ENCODE measurements at regions not wholly inside any gene's neighbourhood (a gene's known extent, or its start where the extent isn't known, plus 50 kb on each side); places are given as distances from the start of the nearest gene placed in this dataset.

DNA sequence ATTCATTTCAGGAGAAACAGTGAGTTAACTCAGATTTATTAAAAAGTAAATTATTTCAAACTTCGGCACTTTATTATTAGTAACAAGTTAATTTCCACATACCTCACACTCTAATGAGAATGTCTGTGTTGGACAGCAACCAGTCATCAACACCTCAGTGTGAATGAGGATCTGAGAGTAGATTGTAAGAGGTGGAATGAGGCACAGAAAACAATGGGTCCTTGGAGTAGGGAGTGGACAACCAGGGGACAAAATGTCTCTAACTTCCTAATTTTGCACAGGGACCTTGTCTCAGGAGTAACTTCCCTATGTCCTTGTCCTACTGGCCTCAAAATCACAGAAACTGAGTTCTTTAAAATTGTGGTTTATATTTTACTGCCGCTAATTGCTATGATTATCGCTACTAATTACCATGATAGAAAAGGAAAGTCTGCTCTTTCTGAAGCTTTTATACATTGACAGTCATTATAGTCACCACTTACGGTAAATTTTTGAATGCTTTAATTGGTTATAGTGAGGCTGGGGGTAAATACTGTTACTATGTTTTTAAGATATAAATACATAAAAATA, 82.2 kb upstream of the LRPPRC start:
- Mint-ChIP-seq H3K4me3 (no peak overlapping the region), H3K4me1 (no peaks in the 10 kb centered on the region), H3K27me3 (ENCODE audit: low read depth) (no peaks in the 10 kb centered on the region), H3K9me3 (no peaks in the 10 kb centered on the region), H3K36me3 (no peaks in the 10 kb centered on the region), H3K27ac (no peak overlapping the region)
- TF ChIP-seq, protein P1, sequence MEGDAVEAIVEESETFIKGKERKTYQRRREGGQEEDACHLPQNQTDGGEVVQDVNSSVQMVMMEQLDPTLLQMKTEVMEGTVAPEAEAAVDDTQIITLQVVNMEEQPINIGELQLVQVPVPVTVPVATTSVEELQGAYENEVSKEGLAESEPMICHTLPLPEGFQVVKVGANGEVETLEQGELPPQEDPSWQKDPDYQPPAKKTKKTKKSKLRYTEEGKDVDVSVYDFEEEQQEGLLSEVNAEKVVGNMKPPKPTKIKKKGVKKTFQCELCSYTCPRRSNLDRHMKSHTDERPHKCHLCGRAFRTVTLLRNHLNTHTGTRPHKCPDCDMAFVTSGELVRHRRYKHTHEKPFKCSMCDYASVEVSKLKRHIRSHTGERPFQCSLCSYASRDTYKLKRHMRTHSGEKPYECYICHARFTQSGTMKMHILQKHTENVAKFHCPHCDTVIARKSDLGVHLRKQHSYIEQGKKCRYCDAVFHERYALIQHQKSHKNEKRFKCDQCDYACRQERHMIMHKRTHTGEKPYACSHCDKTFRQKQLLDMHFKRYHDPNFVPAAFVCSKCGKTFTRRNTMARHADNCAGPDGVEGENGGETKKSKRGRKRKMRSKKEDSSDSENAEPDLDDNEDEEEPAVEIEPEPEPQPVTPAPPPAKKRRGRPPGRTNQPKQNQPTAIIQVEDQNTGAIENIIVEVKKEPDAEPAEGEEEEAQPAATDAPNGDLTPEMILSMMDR (IDR thresholded peaks at IDR 0.05; ENCODE audit: unreplicated experiment), result no peak
- no peak for DNase-seq (ENCODE audit: low spot score in 2 of 2, unreplicated experiment in 2 of 2)

GRCh38 chr2:44079686-44080085, 83.9 kb upstream of the LRPPRC start:
- H3K36me3 Mint-ChIP-seq, result no peaks in the 10 kb centered on the region
- TF ChIP-seq, protein P1 (IDR thresholded peaks at IDR 0.05; ENCODE audit: unreplicated experiment), result no peak
- H3K27ac Mint-ChIP-seq, result no peak overlapping the region
- no peaks in the 10 kb centered on the region for H3K4me1 Mint-ChIP-seq
- no peaks in the 10 kb centered on the region for H3K9me3 Mint-ChIP-seq
- H3K27me3 Mint-ChIP-seq (ENCODE audit: low read depth), result no peaks in the 10 kb centered on the region
- H3K4me3 Mint-ChIP-seq, result no peak overlapping the region
- DNase-seq (ENCODE audit: low spot score in 2 of 2, unreplicated experiment in 2 of 2), result no peak

- TF ChIP-seq, protein P1 (IDR thresholded peaks at IDR 0.05; ENCODE audit: unreplicated experiment), result no peak
- no peak overlapping the region for H3K4me3 Mint-ChIP-seq
- DNase-seq (ENCODE audit: low spot score in 2 of 2, unreplicated experiment in 2 of 2), result no peak
- H3K4me1 Mint-ChIP-seq, result peaks cover 6% of the 10 kb centered on the region
- H3K9me3 Mint-ChIP-seq, result no peaks in the 10 kb centered on the region
- no peaks in the 10 kb centered on the region for H3K36me3 Mint-ChIP-seq
- H3K27me3 Mint-ChIP-seq (ENCODE audit: low read depth), result no peaks in the 10 kb centered on the region
- H3K27ac Mint-ChIP-seq, result no peak overlapping the region
Measured at GRCh38 chr2:44083054-44083453, 85.6 kb upstream of the PPM1B start.

GRCh38 chr2:44084850-44085249, 83.8 kb upstream of the PPM1B start:
- TF ChIP-seq, protein P1 (IDR thresholded peaks at IDR 0.05; ENCODE audit: unreplicated experiment), result no peak
- H3K27ac Mint-ChIP-seq, result no peak overlapping the region
- H3K9me3 Mint-ChIP-seq, result no peaks in the 10 kb centered on the region

DNA sequence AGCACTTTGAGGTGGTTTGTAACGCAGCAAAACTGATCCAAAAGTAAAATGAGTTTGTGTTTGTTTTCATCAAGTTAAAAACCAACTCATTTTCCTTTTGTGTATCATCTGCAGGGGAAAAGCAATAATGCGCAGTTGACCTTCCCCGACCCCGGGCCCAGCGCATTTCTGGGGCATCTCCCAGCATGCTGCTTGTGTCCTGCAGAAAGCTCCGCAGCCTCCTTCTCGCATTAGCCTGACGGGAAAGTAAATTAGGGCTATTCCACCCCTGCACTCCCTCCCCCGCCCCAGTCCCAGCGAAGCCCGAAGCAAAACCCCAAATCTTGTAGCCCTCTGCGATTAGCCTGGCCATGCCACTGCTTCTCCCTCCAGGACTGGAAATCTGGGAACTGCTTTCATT, 82.0 kb upstream of the PPM1B start:
- Mint-ChIP-seq H3K4me3 (no peak overlapping the region), H3K36me3 (no peaks in the 10 kb centered on the region), H3K9me3 (no peaks in the 10 kb centered on the region), H3K27ac (no peak overlapping the region), H3K27me3 (ENCODE audit: low read depth) (no peaks in the 10 kb centered on the region), H3K4me1 (peaks cover 6% of the 10 kb centered on the region)
- TF ChIP-seq, protein P1 (IDR thresholded peaks at IDR 0.05; ENCODE audit: unreplicated experiment), result no peak
- DNase-seq (ENCODE audit: low spot score in 2 of 2, unreplicated experiment in 2 of 2), result no peak

More at GRCh38 chr2:44084850-44085249, 83.8 kb upstream of the PPM1B start:
- Mint-ChIP-seq H3K4me1 (peaks cover 6% of the 10 kb centered on the region), H3K4me3 (no peak overlapping the region), H3K27me3 (ENCODE audit: low read depth) (no peaks in the 10 kb centered on the region), H3K36me3 (no peaks in the 10 kb centered on the region)
- no peak for DNase-seq (ENCODE audit: low spot score in 2 of 2, unreplicated experiment in 2 of 2)
